ENCODE measurements at regions not wholly inside any gene's neighbourhood (a gene's known extent, or its start where the extent isn't known, plus 50 kb on each side); places are given as distances from the start of the nearest gene placed in this dataset.

GRCh38 chr2:65511306-65511705 lies 78.9 kb upstream of the SPRED2 start:
- DNase-seq = no peak

DNA sequence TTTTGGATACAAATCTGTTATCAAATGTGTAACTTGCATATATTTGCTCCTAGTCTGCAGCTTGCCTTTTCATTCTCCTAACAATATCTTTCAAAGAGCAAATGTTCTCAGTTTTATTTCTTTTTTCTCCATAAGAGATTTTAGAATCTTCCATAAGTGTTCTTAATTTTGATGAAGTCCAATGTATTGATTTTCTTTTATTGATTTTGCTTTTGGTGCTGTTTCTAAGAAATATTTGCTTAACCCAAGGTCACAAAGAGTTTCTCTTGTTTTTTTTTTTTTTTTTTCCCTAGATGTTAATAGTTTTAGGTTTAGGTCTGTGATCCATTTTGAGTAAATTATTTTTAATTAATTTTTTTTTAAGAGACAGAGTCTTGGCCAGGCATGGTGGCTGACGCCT lies 75.8 kb upstream of the SPRED2 start:
- DNase-seq = no peak

- DNase-seq = no peak
Measured at GRCh38 chr2:65507102-65508069, 75.0 kb upstream of the SPRED2 start.

GRCh38 chr2:65504814-65505697 lies 72.7 kb upstream of the SPRED2 start:
- DNase-seq = no peak

DNA sequence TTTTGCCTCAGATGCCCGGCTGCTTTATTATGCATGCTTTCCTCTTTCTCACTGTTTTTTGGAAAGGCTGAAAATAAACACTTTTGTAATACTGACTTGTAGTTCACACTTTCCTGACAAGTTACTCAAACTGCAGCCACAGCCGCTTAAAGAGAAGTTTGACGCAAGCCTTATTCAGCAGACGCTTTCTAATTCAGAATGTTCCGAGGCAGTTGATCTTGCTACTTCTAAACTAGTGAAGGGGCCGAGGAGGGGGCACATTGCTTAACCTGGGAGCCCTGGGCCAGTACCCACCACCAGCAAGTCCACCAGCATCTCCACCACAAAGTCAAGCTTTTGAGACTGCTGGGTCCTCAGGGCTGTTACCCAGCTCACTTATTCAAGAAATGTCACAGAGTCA lies 71.8 kb upstream of the SPRED2 start:
- no peak for DNase-seq

DNA sequence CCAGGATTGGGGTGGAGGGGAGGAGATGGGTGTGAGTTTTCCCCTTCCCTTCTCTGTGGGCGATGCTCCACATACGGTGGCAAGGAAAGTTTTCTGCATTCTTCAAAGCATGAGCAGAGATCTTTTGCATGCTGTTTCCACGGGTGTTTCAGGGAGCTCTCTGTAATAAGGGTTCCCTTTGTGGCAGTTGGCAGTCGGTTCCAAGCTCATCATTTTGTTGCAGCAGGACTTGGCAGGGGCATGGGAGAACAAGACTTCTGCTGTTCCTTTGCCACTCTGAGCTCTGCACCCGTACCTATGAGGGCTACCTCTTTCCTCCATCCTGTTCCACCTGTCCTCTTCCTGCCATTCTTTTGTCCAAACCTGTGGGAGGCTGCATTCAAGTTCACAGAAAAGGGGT lies 71.3 kb upstream of the SPRED2 start:
- no peak for DNase-seq

DNA sequence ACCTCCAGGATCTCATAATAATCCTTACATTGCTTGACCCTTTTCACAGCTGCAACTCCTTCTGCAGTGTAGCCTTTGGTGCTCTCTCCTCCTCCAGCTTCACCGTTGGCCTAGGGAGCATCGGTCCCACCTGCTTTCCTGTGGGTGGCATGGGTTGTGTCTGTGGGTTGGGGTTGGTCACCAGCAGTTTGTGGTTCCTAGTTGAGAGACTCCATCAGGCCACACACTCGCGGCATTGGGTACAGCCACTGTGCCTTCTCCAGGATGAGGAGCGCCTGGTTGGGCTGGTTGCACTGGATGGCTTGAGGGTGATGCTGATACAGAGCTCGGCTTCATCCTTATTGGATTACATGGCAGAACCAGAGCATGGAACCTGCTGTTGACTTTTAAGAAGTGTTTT lies 69.4 kb upstream of the SPRED2 start:
- DNase-seq = no peak

DNA sequence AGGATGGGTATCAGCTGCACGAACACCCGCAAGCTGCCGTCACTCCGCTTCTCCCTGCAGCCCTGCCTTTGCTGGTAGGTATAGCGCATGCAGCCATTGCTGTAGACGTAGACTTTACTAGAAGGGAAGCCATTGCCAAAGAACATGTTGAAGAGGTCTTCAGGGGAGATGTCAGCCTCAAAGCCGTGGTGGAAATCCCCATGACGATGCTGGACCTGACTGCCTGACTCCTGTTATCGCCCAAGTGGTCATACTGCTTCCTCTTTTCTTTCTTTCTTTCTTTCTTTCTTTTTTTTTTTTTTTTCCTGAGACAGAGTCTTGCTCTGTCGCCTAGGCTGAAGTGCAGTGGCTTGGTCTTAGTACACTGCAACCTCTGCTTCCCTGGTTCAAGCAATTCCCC lies 68.7 kb upstream of the SPRED2 start:
- DNase-seq = no peak

DNA sequence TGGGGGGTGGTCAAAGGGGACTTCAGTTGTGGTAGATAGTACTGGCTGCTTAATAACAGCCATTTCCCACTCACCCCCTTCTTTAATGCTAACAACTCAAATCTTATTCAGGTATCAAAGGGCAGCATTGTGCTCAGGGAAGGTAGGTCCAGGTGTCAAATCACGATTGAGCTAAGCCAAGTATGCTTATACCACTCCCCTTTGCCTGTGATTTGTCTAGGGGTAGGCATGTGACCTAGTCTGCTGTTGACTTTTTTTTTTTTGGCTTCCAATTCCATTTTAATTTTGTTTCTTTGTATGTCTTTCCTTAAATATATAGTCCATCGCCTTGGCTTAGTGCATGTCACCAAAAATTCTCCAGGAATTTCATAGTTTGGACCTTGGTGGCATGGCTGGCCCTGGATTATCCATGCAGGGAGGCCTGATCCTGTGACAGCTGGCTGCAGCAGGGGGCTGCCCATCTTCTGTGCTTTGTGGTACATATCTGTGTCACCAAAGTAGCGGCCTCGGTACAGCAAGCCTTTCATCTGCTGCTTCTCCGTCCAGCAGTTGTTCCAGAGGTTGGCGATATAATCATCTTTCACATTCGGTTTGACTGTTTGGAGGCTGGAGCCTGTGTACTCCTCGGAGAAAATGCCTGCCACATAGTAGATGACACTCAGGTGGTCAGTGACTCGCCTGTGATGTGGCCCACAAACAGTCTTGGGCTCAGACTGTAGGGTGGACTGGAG lies 68.1 kb upstream of the SPRED2 start:
- no peak for DNase-seq

- no peak for DNase-seq
Measured at GRCh38 chr2:65499216-65499615, 66.8 kb upstream of the SPRED2 start.

DNA sequence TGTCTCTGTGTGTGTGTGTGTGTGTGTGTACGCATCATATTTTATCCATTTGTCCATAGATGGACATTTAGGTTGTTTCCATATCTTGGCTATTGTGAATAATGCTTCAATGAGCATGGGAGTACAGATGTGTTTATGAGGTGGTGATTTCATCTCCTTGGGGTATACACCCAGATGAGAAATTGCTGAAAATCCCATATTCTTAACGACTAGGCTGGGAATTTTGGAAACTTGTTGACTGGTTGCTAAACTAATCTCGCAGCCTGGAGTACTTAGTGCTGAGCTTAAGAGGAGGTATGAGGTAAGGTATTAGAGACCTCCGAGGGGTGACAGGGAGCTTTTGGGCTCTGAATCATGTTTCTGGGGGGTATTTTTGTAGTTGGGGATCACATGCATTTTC lies 66.0 kb upstream of the SPRED2 start:
- DNase-seq = no peak

GRCh38 chr2:65495251-65495877 lies 63.0 kb upstream of the SPRED2 start:
- no peak for DNase-seq

DNA sequence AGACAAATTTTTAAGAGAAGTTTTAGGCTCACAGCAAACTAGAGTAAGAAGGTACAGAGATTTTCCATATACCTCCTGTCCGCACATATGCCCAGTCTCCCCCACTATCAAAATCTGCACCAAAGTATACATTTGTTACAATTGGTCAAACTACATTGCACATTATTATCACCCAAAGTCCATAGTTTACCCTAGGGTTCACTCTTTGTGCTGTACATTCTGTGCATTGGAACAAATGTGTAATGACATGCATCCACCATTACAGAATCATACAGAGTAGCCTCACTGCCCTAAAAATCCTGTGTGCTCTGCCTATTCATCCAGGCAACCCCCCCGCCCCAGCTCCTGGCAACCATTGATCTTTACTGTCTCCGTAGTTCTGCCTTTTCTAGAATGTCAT lies 61.7 kb upstream of the SPRED2 start:
- no peak for DNase-seq

GRCh38 chr2:65491381-65491905 lies 59.0 kb upstream of the SPRED2 start:
- peak; percentile 12 for DNase-seq

- DNase-seq = no peak
Measured at GRCh38 chr2:65490222-65490621, 57.8 kb upstream of the SPRED2 start.

DNA sequence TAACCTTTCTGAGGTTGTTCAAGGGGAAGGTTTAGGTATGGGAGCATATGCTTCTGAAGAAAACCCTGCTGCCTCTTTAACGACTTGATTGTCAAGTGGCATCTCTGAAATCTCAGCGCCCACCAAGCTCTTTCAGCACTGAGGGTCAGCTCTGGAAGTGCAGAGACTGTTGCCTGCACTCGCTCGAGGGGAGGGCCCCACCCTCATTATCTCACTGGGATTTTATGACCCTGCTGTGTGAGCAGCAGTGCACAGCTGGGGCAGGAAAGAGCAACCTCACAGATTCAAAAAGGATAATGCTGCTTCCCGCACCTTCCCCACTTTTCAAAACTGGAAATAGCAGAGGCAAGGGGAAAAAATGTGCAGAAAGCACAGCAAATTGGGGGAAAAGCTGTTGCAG lies 56.9 kb upstream of the SPRED2 start:
- no peak for DNase-seq

- no peak for DNase-seq
Measured at GRCh38 chr2:65488527-65488926, 56.1 kb upstream of the SPRED2 start.

DNA sequence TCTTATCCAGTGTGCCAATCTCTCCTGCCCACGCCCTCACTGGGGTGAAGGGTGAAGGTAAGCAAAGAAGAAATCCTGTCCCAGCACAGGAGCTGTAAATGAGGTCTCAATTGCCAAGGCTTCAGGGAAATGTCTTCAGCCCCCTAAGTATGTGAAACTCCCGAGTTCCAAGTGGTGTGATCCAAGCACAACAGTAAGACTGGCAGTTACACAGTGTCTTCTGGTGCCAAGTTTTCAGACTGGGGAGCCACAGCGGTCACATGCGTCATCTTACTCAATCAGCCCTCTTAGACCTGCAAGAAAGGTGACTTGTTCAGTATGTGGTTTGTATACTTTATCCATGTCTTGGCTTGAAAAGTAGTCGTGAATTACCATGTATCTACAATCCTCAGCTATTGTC lies 55.0 kb upstream of the SPRED2 start:
- no peak for DNase-seq

DNA sequence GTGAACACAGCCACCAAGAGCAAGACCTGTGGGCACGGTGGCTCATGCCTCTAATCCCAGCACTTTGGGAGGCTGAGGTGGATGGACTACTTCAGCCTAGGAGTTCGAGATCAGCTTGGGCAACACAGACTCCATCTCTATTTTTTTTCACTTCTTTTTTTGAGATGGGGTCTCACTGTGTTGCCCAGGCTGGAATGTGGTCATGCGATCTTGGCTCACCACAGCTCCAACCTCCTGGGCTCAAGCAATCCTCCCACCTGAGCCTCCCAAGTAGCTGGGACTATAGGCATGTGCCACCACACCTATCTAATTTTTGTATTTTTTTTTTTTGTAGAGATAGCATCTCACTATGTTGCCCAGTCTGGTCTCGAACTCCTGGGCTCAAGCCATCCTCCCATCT lies 54.4 kb upstream of the SPRED2 start:
- DNase-seq = no peak

DNA sequence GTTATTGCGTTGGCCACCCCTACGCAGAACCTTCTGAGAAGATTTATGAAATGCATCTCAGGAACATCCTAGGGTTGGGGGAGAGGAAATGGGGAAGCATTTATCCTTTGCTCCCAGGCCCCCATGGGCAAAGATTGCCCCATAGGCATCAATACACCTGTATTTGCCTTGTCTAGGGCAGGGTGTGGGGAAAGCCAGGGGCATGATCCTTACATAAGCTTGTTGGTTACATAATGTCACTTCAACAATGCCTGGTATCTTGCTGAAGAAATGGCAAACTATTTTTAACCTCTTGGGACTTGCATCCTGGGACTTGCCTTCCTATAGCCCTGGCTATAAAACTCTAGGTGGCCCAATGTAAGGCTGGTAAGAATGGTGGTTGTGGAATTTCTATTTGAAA lies 53.9 kb upstream of the SPRED2 start:
- DNase-seq = no peak

- DNase-seq = no peak
Measured at GRCh38 chr2:65485839-65486238, 53.4 kb upstream of the SPRED2 start.

GRCh38 chr2:65483763-65484162 lies 51.4 kb upstream of the SPRED2 start:
- DNase-seq = no peak

DNA sequence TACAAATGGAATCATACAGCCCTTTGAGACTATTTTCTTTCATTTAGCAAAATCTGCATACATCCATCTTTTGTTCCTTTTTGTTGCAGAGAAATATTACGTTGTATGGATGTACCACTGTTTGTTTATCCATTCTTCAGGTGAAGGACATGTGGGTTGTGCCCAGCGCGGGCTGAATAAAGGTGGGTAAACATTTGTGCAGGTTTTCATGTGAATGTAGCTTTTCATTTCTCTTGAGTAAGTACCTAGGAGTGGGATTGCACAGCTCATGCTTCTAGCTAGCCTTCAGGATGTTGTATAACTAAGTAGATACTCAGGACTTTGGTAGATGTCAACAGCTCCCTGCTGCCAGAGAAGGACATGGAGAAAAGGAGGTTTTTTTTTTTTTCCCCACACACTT lies 50.6 kb upstream of the SPRED2 start:
- DNase-seq = no peak
